Stomach smooth muscle (tissue), 2 donors: ENCODE measurements at regions not wholly inside any gene's neighbourhood (a gene's known extent, or its start where the extent isn't known, plus 50 kb on each side); places are given as distances from the start of the nearest gene placed in this dataset.

Source experiments
- H3K27ac ChIP-seq: one replicate; pipeline ENCODE4 v1.7.0; 2013; ENCODE audit warnings: mild to moderate bottlenecking, low read length, inconsistent platforms
- H3K27me3 ChIP-seq, 2 donors: one replicate each; pipeline ENCODE4 v1.7.0; 2013; ENCODE audit warnings: low read length in 2 of 2; ENCODE audit not compliant: insufficient read depth in 2 of 2, control insufficient read depth in 1 of 2
- H3K36me3 ChIP-seq, 2 donors: one replicate each; pipeline ENCODE4 v1.7.0; 2013; ENCODE audit warnings: low read length in 2 of 2; ENCODE audit not compliant: control insufficient read depth in 2 of 2, insufficient read depth in 2 of 2
- H3K4me1 ChIP-seq: one replicate; pipeline ENCODE4 v1.7.0; 2013; ENCODE audit warnings: low read length; ENCODE audit not compliant: control insufficient read depth, insufficient read depth
- H3K4me3 ChIP-seq, 2 donors: one replicate each; pipeline ENCODE4 v1.7.0; 2013; ENCODE audit warnings: low read length in 2 of 2
- H3K9ac ChIP-seq, 2 donors: one replicate each; pipeline ENCODE4 v1.7.0; 2013; ENCODE audit warnings: low read length in 2 of 2, mild to moderate bottlenecking in 1 of 2
- H3K9me3 ChIP-seq, 2 donors: one replicate each; pipeline ENCODE4 v1.7.0; 2013; ENCODE audit warnings: low read length in 2 of 2; ENCODE audit not compliant: control insufficient read depth in 2 of 2
- donor health status: healthy.
- donor health status: Pancreatic carcinoma.

DNA sequence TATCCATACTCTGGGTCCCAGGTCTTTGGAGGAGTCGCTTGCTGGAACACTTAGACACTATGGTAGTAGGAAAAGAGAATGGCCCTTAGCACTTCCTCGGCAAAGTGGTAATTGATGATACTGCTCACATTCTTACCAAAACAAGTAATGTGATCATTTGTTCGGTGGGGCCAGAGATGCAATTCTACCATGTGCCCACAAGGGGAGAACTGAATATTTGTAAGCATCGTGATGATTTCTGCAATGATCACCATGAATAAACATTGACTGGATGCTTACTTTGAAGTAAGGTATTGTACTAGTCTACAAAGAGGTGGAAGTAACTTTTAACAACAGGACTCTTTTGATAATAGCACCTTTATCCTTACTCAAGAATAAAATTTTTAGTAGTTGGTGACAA is 109.7 kb downstream of the CD8B2 start:
- Histone ChIP-seq H3K36me3 (no peaks in the 10 kb centered on the region), H3K4me3 (no peak overlapping the region), H3K27me3 (no peaks in the 10 kb centered on the region), H3K9me3 (no peaks in the 10 kb centered on the region), H3K4me1 (no peaks in the 10 kb centered on the region), H3K27ac (no peak overlapping the region), H3K9ac (no peak overlapping the region)

- Histone ChIP-seq H3K4me1 (no peaks in the 10 kb centered on the region), H3K9me3 (no peaks in the 10 kb centered on the region), H3K36me3 (no peaks in the 10 kb centered on the region), H3K9ac (no peak overlapping the region), H3K4me3 (no peak overlapping the region), H3K27me3 (no peaks in the 10 kb centered on the region), H3K27ac (no peak overlapping the region)
Measured at GRCh38 chr2:106599540-106599939, 112.4 kb downstream of the CD8B2 start.

DNA sequence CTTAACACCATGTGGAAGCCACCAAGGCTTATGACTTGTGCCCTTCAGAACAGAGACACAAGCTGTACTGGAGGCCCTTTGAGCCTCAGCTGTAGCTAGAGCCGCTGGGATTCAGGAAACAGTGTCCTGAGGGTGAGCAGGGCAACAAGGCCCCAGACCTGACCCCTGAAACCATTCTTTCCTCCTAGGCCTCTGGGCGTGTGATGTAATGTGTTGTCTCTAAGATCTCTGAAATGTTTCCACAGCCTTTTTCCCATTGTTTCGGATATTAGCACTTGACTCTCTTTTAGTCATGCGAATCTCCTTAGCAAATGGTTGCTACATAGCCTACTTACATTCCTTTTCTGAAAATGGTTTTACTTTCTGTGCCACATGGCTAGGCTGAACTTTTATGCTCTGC is 114.9 kb downstream of the CD8B2 start:
- Histone ChIP-seq H3K27ac (no peak overlapping the region), H3K36me3 (no peaks in the 10 kb centered on the region), H3K4me1 (no peaks in the 10 kb centered on the region), H3K27me3 (no peaks in the 10 kb centered on the region), H3K9me3 (no peaks in the 10 kb centered on the region), H3K9ac (no peak overlapping the region), H3K4me3 (no peak overlapping the region)

- Histone ChIP-seq H3K27ac (no peak overlapping the region), H3K9ac (no peak overlapping the region), H3K4me1 (no peaks in the 10 kb centered on the region)
Measured at GRCh38 chr2:106606652-106607051, 119.5 kb downstream of the CD8B2 start.

DNA sequence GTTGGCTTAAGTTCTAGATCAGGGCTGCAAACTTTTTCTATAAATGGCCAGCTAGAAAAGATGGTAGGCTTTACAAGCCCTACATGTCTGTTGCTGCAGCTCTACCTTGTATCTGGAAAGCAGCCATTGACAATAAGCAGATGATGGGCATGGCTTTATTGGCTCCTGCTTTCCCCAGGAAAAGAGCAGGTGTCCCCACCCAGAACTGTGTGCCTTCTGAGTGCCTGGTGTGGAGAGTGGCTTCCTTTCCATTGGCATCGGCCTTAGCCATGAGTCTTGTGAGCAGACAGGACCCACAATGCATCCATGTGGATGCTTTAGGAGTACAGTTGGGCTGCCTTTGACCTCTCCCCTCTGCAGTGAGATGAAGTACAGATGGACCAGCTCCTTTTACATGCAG is 120.2 kb downstream of the CD8B2 start:
- H3K4me1 ChIP-seq: no peaks in the 10 kb centered on the region
- no peak overlapping the region for H3K9ac ChIP-seq
- no peaks in the 10 kb centered on the region for H3K9me3 ChIP-seq
- no peaks in the 10 kb centered on the region for H3K36me3 ChIP-seq
- H3K27me3 ChIP-seq: no peaks in the 10 kb centered on the region
- H3K4me3 ChIP-seq: no peak overlapping the region
- no peak overlapping the region for H3K27ac ChIP-seq

More at GRCh38 chr2:106606652-106607051, 119.5 kb downstream of the CD8B2 start:
- Histone ChIP-seq H3K27me3 (no peaks in the 10 kb centered on the region), H3K9me3 (no peaks in the 10 kb centered on the region), H3K36me3 (no peaks in the 10 kb centered on the region), H3K4me3 (no peak overlapping the region)

DNA sequence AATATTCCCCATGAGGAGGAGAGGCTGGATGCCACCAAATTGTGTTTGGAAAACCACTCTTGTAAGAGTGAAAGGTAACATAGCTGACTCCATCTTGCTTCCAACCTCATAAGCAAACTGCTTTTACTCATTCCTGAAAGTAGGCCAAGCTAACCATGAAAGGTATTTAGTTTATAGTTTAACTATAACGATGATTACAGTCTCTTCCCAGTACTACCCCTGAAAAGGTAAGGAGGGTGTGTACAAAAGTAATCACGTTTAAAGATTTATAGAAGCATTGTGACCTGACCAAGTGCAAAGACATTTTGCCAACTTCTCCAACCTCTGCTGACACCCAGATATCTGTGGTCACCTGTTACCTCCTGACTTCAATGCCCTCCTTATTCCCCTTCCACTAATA is 122.6 kb downstream of the CD8B2 start:
- no peak overlapping the region for H3K27ac ChIP-seq
- no peak overlapping the region for H3K9ac ChIP-seq

GRCh38 chr2:106614511-106615291 is 127.5 kb downstream of the CD8B2 start:
- no peak overlapping the region for H3K4me3 ChIP-seq
- no peak overlapping the region for H3K9ac ChIP-seq
- no peak overlapping the region for H3K27ac ChIP-seq
- peaks cover 0 to 2% of the 10 kb centered on the region in 2 donors for H3K9me3 ChIP-seq
- no peaks in the 10 kb centered on the region for H3K27me3 ChIP-seq
- H3K4me1 ChIP-seq: no peaks in the 10 kb centered on the region
- no peaks in the 10 kb centered on the region for H3K36me3 ChIP-seq

More for the DNA sequence above, 122.6 kb downstream of the CD8B2 start:
- no peaks in the 10 kb centered on the region for H3K4me1 ChIP-seq
- no peaks in the 10 kb centered on the region for H3K27me3 ChIP-seq
- no peak overlapping the region for H3K4me3 ChIP-seq
- H3K9me3 ChIP-seq: peaks cover 0 to 2% of the 10 kb centered on the region in 2 donors
- H3K36me3 ChIP-seq: no peaks in the 10 kb centered on the region

DNA sequence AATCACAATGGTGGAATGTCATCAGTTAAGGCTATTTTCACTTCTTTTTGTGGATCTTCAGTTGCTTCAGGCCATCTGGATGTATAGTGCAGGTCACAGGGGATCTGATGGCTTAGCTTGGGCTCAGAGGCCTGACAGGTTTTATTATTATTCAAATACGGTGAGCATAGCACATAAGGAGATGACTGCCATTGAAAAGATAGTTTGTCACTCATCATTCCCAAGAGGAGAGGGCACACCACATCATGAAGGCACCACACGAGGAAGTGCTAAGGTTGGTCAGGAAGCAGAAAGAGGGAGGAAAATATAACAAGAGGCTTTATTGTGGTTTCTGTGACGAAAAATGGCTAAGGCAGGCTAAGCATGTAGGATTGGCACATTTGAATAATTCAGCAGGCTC is 131.4 kb downstream of the CD8B2 start:
- no peak overlapping the region for H3K9ac ChIP-seq
- no peaks in the 10 kb centered on the region for H3K27me3 ChIP-seq
- H3K4me1 ChIP-seq: no peaks in the 10 kb centered on the region
- H3K36me3 ChIP-seq: no peaks in the 10 kb centered on the region
- H3K27ac ChIP-seq: no peak overlapping the region
- no peaks in the 10 kb centered on the region for H3K9me3 ChIP-seq
- no peak overlapping the region for H3K4me3 ChIP-seq

GRCh38 chr2:106623456-106623855 is 136.3 kb downstream of the CD8B2 start:
- no peak overlapping the region for H3K4me3 ChIP-seq

GRCh38 chr2:106624787-106625380 is 137.7 kb downstream of the CD8B2 start:
- no peaks in the 10 kb centered on the region for H3K36me3 ChIP-seq
- no peak overlapping the region for H3K27ac ChIP-seq
- H3K27me3 ChIP-seq: peaks cover 0 to 7% of the 10 kb centered on the region in 2 donors
- H3K4me3 ChIP-seq: no peak overlapping the region
- no peaks in the 10 kb centered on the region for H3K4me1 ChIP-seq
- H3K9me3 ChIP-seq: no peaks in the 10 kb centered on the region
- no peak overlapping the region for H3K9ac ChIP-seq

More at GRCh38 chr2:106623456-106623855, 136.3 kb downstream of the CD8B2 start:
- no peaks in the 10 kb centered on the region for H3K9me3 ChIP-seq
- no peak overlapping the region for H3K27ac ChIP-seq
- H3K27me3 ChIP-seq: peaks cover 0 to 3% of the 10 kb centered on the region in 2 donors
- no peaks in the 10 kb centered on the region for H3K36me3 ChIP-seq
- H3K9ac ChIP-seq: no peak overlapping the region
- no peaks in the 10 kb centered on the region for H3K4me1 ChIP-seq

DNA sequence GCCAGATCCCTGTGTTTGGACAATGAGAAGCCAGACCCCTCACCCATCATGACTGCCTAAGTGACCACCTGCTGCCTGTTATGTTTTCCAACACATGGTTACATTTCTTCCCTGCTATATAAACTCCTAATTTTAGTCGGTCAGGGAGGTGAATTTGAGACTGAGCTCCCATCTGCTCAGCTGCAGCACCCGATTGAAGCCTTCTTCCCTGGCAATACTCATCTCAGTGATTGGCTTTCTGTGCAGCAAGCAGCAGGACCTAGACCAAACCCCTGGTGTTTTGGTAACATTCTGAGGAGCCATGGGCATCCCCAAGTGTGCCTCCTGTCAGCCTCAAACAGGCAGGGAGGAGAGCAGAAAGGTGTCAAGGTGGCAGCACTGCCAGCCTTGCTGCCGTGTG is 141.2 kb downstream of the CD8B2 start:
- Histone ChIP-seq H3K9ac (no peak overlapping the region), H3K27me3 (peaks cover 0 to 7% of the 10 kb centered on the region in 2 donors), H3K27ac (no peak overlapping the region), H3K9me3 (no peaks in the 10 kb centered on the region), H3K36me3 (no peaks in the 10 kb centered on the region), H3K4me1 (no peaks in the 10 kb centered on the region), H3K4me3 (no peak overlapping the region)
